Peyer's patch (tissue), 4 donors: ENCODE measurements at regions not wholly inside any gene's neighbourhood (a gene's known extent, or its start where the extent isn't known, plus 50 kb on each side); places are given as distances from the start of the nearest gene placed in this dataset.

ENCODE experiments used
- POLR2A ChIP-seq, 2 donors: fragments of 450-650 bp; IDR thresholded peaks; one replicate each; pipeline ENCODE4 v1.5.1; 2017; ENCODE audit warnings: antibody characterized with exemption in 2 of 2, mild to moderate bottlenecking in 2 of 2, moderate library complexity in 2 of 2
- TF ChIP-seq, protein P1 (sequence below), 6 experiments: fragments of 450-650 bp in 4 of 6; fragments of 200-600 bp in 2 of 6; sonication (generic) in 1 of 6; IDR thresholded peaks; one replicate each; pipeline ENCODE4 v1.5.1; 2017 to 2019; ENCODE audit warnings: antibody characterized with exemption in 6 of 6, mild to moderate bottlenecking in 3 of 6, moderate library complexity in 1 of 6

- TF ChIP-seq, protein P1, sequence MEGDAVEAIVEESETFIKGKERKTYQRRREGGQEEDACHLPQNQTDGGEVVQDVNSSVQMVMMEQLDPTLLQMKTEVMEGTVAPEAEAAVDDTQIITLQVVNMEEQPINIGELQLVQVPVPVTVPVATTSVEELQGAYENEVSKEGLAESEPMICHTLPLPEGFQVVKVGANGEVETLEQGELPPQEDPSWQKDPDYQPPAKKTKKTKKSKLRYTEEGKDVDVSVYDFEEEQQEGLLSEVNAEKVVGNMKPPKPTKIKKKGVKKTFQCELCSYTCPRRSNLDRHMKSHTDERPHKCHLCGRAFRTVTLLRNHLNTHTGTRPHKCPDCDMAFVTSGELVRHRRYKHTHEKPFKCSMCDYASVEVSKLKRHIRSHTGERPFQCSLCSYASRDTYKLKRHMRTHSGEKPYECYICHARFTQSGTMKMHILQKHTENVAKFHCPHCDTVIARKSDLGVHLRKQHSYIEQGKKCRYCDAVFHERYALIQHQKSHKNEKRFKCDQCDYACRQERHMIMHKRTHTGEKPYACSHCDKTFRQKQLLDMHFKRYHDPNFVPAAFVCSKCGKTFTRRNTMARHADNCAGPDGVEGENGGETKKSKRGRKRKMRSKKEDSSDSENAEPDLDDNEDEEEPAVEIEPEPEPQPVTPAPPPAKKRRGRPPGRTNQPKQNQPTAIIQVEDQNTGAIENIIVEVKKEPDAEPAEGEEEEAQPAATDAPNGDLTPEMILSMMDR (IDR thresholded peaks at IDR 0.05), result no peak
- no peak for TF ChIP-seq POLR2A (IDR thresholded peaks at IDR 0.05)
These were observed 136.7 kb downstream of the NUDT12 start for GRCh38 chr5:103425686-103426454.
